GM18867 (cell line): ENCODE measurements at regions not wholly inside any gene's neighbourhood (a gene's known extent, or its start where the extent isn't known, plus 50 kb on each side); places are given as distances from the start of the nearest gene placed in this dataset.

ENCODE experiments used
- ATAC-seq: cut with Tn5 transposase; IDR thresholded peaks from one replicate; pipeline ENCODE4 v1.9.1; 2021; ENCODE audit warnings: mild to moderate bottlenecking, moderate library complexity; ENCODE audit not compliant: unreplicated experiment

- no peak for ATAC-seq
Measured at GRCh38 chr1:232522189-232522588, 107.7 kb downstream of the SIPA1L2 start.

DNA sequence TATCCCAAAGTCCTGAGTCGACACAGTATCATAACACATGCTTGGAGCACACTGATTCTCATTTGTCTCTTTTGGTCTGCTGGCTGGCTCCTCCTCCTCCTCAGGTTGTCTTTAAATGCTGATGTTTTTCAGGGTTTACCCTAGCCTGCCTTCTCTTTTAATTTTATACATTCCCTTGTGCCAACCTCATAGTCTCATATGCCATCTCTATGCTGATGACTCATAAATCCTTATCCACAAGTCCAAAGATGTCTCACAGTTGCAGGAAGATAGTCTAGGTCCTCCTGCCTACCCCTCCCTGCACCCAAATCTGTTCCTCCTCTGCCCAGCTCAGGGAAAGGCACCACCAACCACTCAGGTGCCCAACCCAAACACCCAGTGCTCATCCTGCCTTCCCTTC is 108.3 kb downstream of the SIPA1L2 start:
- ATAC-seq, result no peak

DNA sequence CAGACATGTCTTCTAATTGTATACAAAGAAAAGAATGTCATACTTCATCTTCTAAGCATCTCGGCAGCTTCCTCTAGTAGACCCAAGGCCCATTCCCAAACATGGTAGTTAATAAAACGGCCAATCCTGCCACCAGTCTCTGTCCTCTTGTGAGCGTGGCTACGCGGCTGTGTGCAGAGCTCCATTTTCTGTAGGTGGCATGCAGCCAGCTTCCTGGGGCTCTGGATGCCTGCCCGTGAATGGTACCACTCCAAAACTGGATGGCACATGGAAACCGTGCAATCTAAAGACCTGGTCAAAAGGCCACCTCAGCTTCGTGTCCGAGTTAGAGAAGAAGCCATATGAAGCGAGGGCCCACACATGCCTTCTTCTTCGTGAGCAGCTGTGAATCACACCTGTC is 110.7 kb downstream of the SIPA1L2 start:
- no peak for ATAC-seq

DNA sequence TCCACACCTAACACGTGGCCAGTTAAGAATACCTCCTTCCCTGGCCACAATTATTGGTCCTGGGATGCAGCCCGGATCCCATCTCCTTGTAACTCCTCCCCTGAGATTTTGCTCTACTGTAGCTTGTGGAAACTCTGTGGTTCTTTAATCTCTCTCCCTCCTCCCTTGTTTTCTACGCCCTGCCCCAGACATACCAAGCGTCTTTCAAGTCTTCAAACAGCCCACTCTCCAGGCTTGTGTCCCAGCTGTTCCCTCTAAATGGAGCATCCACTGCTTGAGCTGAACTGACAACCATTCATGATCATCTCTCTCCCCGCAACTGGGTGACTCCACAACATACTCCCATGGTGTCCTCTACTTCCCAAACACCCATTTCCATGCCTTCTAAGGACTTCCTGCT is 111.6 kb downstream of the SIPA1L2 start:
- no peak for ATAC-seq

GRCh38 chr1:232517204-232517603 is 112.7 kb downstream of the SIPA1L2 start:
- no peak for ATAC-seq

DNA sequence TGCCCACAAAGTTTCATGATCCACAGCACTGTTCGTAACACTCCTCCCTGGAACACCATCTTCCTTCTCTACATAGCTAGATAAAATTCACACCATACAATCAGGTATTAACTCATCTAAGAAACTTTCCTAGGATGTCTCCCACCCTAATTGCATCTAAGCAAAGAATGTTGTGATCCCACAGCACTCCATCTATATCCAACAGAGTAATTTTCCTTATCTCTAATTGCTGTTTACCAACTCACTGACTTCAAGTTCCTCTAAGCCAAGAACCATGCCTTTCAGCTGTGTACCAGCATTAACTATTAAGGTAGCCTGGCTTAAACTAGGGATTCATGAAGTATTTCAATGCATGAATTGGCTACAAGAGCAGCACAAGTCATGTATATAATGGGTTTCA is 114.2 kb downstream of the SIPA1L2 start:
- no peak for ATAC-seq

- ATAC-seq, result no peak
Measured at GRCh38 chr1:232512712-232513111, 117.2 kb downstream of the SIPA1L2 start.

DNA sequence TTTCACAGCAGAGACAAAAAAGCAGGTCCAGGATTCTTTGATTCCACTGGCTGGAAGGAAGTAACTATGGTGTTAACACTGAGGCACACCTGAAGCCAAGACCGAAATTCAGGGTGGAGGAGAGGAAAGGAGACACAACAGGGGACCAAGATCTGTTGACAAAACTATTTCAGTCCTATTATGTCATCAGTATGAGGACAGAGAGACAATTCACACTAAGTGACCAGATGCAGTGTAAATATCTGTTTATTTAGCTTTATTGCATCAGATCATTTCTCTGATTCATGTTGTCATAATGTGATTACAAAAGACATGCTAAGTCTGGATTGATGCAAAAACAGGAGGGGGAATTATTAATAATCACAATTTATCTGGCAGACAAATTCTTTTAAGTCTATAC is 118.8 kb downstream of the SIPA1L2 start:
- ATAC-seq, result no peak

GRCh38 chr1:232510367-232511110 is 119.4 kb downstream of the SIPA1L2 start:
- ATAC-seq, result no peak

GRCh38 chr1:232509570-232509969 is 120.4 kb downstream of the SIPA1L2 start:
- ATAC-seq, result no peak

DNA sequence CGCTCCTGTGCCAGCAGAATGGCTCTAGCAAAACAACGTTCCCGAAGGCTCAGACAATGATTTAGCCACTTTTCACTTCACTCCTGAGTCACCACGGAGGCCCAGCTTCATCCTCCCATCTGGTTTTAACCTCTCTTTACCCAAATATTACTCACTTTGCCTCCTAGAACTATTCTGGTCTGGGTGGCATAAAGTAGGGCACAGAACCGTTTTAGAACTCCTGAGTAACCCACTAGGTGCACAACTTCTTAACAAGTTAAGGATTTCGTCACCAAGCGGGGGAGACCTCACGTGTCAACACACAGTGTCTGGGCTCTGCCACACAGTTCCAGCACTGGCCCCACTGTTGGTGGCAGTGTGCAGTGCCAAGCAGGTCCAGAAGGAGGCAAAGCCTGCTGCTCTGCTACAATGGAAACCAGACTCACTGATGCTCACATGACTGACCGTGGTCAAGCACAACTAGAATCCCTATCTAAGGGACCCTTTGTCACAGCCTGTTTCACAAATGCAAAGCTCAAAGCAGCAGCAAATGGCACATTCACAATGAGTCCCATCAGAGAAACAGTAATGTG is 121.7 kb downstream of the SIPA1L2 start:
- ATAC-seq, result no peak

GRCh38 chr1:232507571-232507970 is 122.4 kb downstream of the SIPA1L2 start:
- ATAC-seq, result no peak

DNA sequence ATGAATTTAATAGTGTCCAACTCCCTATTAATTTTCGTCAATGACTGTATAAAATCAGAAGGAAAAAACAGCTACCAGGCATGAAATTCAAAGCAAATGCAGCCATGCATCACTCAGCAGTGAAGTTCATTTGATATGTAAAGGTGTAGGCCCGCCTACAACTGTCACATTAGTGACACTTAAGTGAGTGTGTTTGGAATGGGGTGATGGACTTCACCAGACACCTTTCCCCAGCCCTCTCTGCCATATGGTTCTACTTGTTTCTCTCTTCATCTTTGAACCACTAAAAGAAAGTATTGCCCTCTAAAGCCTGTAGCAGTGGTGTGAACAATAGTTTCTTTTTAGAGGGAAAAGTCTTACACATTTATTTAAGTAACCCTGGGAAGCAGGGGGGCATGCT is 124.0 kb downstream of the SIPA1L2 start:
- ATAC-seq, result no peak

- no peak for ATAC-seq
Measured at GRCh38 chr1:232504651-232505050, 125.3 kb downstream of the SIPA1L2 start.

GRCh38 chr1:232503497-232503896 is 126.4 kb downstream of the SIPA1L2 start:
- no peak for ATAC-seq

DNA sequence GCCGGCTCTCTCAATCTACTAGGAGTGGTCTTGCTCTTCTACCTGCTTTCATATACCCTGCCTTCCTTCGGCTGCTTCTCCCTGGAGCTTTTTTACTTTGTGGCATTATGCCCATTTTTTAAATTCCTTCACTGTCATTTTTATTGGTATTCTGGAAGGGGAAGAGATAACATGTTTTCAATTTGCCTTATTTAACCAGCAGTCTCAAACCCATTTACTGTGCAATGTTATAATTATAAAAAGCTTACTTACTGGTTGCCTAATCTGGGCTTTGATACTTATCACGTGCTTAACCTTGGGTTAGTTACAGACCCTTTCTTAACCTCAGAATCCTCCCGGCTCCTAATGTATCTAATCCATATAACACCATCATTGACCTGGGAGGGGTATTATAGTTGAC is 128.1 kb downstream of the SIPA1L2 start:
- no peak for ATAC-seq

- ATAC-seq, result no peak
Measured at GRCh38 chr1:232499188-232499587, 130.7 kb downstream of the SIPA1L2 start.

DNA sequence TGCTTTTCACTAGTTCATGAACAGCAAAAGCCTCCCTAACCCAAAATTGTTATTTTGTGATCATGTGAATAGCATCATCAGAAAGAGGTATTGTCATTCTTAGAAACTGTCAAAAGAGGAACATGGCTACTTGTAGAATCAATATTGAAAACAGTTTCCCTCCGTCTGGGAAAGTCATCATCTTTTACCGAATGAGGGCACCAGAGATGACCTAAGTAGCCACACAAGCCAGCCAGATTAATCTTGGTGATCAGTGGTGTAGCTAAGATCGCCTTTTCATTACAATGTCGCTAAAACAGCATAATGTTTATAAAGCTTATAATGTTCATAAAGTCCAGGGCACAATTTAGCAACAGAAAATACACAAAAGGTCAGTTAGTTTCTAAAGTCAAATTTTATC is 136.1 kb downstream of the SIPA1L2 start:
- ATAC-seq, result no peak

- ATAC-seq, result no peak
Measured at GRCh38 chr1:232489256-232489655, 140.7 kb downstream of the SIPA1L2 start.

GRCh38 chr1:232487236-232487635 is 142.7 kb downstream of the SIPA1L2 start:
- ATAC-seq, result no peak

DNA sequence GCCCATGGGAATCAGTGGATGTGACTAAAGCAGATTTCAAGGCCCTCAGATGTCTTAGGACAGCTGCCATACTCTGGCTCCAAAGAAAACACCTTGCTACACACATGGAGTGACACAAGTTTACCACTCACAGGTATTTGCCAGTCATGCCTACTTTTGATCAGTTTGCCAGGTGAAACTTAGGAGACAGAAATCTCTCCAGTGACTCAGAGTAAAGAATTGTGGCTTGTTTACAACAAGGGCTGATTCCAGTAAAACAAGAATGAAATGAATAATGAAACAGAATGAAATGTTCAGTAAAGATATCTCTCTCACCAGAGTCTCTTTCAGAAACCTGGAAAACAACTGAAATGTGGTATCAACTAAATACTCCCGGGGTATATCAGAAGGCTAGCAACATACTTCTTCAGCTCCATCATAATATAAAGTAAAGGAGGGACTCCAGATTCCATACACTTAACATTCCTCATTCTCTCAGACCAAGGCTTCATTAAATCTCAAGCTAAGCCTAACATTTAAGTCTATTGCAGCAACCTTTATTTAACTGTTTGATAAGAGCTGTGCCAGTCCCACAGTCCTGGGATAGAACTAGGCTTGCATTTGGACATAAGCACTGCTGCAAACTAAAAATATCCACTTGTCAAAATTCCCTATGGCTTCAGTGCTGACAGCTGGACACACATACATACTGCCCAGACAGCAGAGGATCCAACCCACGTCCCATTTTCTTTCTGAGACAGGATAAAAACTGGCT is 143.3 kb downstream of the SIPA1L2 start:
- no peak for ATAC-seq

DNA sequence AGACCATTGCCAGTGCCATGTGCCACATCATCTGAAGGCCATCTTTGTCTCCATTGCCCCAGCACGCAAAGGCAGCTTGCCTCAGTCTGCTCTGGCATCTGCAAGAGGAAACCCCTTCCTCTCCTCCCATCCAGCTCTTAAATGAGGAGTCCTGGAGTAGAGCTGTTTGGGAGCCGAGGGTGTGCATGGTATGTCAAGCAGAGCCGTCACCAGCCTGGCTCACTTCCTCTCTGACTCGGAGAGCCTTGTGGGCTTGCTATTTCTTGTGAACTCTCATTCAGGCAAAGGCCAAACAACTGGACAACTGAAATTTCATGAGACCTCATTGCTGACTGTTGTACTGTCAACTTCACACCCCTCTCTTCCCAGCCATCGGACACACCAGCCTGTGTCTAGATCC is 143.9 kb downstream of the SIPA1L2 start:
- no peak for ATAC-seq
